T-helper 2 cell treated with Interferon-gamma antibody and Interleukin-4, amounts not matched to agents 5 μg/mL and 100 μg/mL, for 36 hours (primary cell): ENCODE measurements at regions not wholly inside any gene's neighbourhood (a gene's known extent, or its start where the extent isn't known, plus 50 kb on each side); places are given as distances from the start of the nearest gene placed in this dataset.
A peak's percentile ranks its signal among the peaks of the same experiment; 100 is the strongest.

Experiments
- DNase-seq: peaks from one replicate; pipeline ENCODE4 v3.0.0; 2021; ENCODE audit warnings: low spot score
- H3K27ac Mint-ChIP-seq: one replicate; pipeline ENCODE4 v1.8.0; 2021; ENCODE audit warnings: mild to moderate bottlenecking, mixed read lengths
- H3K27me3 Mint-ChIP-seq: one replicate; pipeline ENCODE4 v1.8.0; 2021; ENCODE audit warnings: low read depth, mixed read lengths
- H3K36me3 Mint-ChIP-seq: one replicate; pipeline ENCODE4 v1.8.0; 2021; ENCODE audit warnings: low read depth, mixed read lengths
- H3K4me1 Mint-ChIP-seq: one replicate; pipeline ENCODE4 v1.8.0; 2021; ENCODE audit warnings: low read depth, mixed read lengths
- H3K4me3 Mint-ChIP-seq: one replicate; pipeline ENCODE4 v1.8.0; 2022; ENCODE audit warnings: mild to moderate bottlenecking, moderate library complexity, mixed read lengths
- H3K9me3 Mint-ChIP-seq: one replicate; pipeline ENCODE4 v1.8.0; 2021; ENCODE audit warnings: mixed read lengths

- Mint-ChIP-seq H3K4me1 (peaks cover 32% of the 10 kb centered on the region), H3K4me3 (no peak overlapping the region), H3K27ac (no peak overlapping the region), H3K36me3 (no peaks in the 10 kb centered on the region), H3K9me3 (no peaks in the 10 kb centered on the region), H3K27me3 (peaks cover 97% of the 10 kb centered on the region)
- DNase-seq = no peak
Observed at GRCh38 chr15:89405494-89405893, 70.9 kb upstream of the POLG start.

DNA sequence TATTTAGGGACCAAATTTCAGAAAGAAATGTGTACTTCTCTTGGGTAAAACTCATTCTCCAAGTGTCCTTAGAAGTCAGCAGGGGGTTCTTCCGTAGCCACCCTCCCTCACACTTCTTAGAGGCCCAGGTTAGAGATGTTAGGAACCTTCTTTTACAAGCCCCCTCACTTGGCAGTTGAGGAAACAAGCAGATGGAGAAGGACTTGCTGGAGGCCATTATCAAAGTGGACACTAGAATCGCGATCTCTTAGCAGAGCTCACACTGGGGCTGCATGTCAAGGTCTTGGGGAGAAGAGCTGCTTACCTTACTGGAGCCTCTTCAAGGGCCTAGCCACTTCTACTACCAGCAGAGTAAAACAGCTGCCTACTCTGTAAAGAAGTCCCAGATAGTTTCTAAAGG is 69.4 kb upstream of the POLG start:
- Mint-ChIP-seq H3K36me3 (no peaks in the 10 kb centered on the region), H3K4me1 (peaks cover 28% of the 10 kb centered on the region), H3K9me3 (no peaks in the 10 kb centered on the region), H3K4me3 (no peak overlapping the region), H3K27ac (no peak overlapping the region), H3K27me3 (peaks cover 87% of the 10 kb centered on the region)
- DNase-seq = no peak

DNA sequence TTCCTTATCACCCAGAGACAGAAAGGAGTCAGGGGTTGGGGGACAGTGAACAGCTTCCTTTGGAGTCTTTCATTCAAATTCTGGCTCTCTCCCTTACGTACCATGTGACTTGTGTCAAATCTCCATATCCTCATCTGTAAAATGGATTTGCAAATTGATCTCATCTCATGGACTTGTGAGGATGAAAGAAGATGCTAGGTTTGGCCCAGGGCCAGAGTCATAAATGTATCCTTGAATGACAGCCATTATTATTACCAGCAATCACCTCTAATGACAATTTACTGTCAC is 67.8 kb upstream of the POLG start:
- no peak overlapping the region for H3K27ac Mint-ChIP-seq
- peaks cover 85% of the 10 kb centered on the region for H3K27me3 Mint-ChIP-seq
- peaks cover 22% of the 10 kb centered on the region for H3K4me1 Mint-ChIP-seq
- no peaks in the 10 kb centered on the region for H3K36me3 Mint-ChIP-seq
- no peaks in the 10 kb centered on the region for H3K9me3 Mint-ChIP-seq
- no peak overlapping the region for H3K4me3 Mint-ChIP-seq
- no peak for DNase-seq

GRCh38 chr15:89401631-89402517 is 67.2 kb upstream of the POLG start:
- no peak for DNase-seq
- Mint-ChIP-seq H3K9me3 (no peaks in the 10 kb centered on the region), H3K4me3 (peak overlapping the region; percentile 42), H3K27ac (no peak overlapping the region), H3K4me1 (peaks cover 21% of the 10 kb centered on the region), H3K27me3 (peaks cover 82% of the 10 kb centered on the region), H3K36me3 (no peaks in the 10 kb centered on the region)

DNA sequence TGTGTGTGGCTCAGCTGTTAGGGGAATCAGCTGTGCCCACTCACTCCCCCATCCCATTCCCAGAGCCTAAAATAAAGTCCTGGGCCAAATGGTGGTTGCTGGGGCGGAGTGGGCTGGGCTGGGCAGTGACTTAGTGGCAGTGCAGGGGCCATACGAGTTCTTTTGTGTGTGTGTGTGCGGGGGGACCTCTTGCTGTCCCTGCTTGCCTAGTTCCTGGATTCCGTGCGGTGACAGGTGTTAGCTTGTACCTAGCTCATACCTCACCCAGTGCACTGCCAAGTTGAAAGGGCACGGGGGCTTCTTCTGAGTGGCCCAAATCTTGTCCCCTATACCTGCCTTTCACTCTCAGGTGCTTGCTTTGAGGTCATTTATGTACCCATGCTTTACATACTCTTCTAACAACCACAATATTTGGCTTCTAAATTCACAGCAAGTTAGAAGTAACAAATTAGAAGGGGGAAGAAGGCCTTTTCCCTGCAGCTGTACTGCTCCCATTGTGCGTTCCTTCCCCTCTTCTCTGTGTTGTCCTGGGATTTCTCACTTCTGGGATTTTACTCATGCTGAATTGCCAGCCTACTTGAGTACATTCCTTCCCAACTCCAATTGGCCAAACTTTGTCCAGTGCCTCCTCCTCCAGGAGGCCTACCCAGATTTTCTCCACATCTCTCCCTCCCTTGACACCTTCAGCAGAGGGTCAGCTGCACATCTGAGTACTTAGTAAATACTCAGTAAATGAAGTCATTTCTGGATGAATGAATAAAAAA is 66.3 kb upstream of the POLG start:
- H3K9me3 Mint-ChIP-seq = no peaks in the 10 kb centered on the region
- peak overlapping the region; percentile 66 for H3K4me3 Mint-ChIP-seq

DNA sequence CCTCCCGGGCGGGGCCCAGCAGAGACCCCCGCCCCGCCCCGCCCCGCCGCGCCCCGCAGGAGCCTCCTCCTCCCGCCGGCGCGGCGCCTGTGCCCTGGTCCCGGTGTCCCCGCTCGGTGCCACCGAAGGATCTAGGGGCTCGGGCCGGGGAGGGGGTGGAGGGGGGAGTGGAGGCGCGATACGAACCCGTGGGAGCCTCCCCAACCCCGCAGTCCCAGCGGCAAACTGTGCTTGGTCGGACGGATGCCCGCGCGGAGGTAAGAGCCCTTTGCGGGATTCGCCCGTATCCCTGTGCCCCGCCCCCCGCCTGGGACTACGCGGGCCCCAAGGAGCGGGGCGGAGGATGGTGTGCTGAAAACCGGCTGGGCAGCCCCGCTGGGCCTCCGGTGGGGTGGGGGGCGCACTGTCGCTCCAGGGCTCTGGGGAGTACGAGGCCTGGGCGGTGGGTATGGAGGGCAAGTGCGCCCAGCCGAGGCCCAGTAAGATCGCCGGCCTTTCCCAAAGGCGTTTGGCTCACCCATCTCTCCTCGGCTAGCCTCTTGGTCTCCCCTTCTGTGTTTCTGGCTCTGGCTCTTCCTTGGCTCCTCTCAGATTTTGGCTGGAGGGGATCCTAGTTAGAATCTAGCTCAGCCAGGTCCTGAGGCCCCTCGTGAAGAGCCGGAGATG is 65.6 kb upstream of the POLG start:
- Mint-ChIP-seq H3K27ac (no peak overlapping the region), H3K4me1 (peaks cover 15% of the 10 kb centered on the region), H3K36me3 (no peaks in the 10 kb centered on the region), H3K4me3 (peak overlapping the region; percentile 75), H3K27me3 (peaks cover 80% of the 10 kb centered on the region), H3K9me3 (no peaks in the 10 kb centered on the region)
- DNase-seq = no peak

More for the DNA sequence above, 66.3 kb upstream of the POLG start:
- no peaks in the 10 kb centered on the region for H3K36me3 Mint-ChIP-seq
- DNase-seq = no peak
- H3K27ac Mint-ChIP-seq = no peak overlapping the region
- peaks cover 15% of the 10 kb centered on the region for H3K4me1 Mint-ChIP-seq
- H3K27me3 Mint-ChIP-seq = peaks cover 80% of the 10 kb centered on the region

DNA sequence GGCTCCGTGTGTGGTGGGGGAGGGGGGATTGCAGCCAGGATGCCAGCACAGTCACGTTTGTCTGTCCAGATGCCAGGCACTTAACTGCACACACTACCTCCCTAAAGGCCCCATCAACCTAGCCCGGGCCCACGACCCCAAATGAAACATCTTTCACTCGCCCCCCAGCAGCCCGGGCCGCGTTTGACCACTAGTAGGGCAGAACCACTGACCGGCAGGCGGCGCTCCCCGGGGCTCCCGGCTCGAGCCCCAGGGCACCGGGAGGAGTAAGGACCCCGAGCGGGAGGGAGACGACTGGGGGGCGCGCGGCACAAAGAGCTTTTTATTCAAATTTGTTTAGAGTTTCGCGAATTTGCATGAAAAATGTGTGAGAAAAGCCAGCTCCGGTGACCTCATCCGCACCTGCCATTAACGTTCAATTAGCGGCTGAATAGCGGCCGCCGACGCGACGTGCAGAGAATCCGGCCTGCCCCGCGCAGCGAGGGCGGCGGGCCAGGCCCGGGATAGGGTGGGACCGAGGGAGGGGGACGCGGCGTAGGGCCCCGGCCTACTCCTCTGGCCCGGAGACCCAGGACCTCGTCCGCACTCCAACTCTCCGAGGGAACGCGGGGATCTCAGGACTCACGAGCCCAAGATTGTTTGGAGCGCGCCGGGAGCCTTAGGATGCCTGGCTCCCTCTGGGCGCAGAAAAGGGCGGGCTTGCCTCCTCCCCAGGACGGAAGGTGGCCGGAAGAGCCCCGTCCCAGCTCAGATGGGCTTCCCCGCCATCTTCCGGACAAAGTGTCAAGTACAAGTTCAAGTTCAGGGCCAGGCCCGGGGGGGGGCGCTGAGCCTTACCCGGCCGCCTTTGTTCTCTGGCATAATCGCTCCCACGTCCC is 64.9 kb upstream of the POLG start:
- Mint-ChIP-seq H3K27ac (no peak overlapping the region), H3K4me3 (peak overlapping the region; percentile 75), H3K36me3 (no peaks in the 10 kb centered on the region), H3K4me1 (peaks cover 15% of the 10 kb centered on the region), H3K27me3 (peaks cover 77% of the 10 kb centered on the region), H3K9me3 (no peaks in the 10 kb centered on the region)
- no peak for DNase-seq

DNA sequence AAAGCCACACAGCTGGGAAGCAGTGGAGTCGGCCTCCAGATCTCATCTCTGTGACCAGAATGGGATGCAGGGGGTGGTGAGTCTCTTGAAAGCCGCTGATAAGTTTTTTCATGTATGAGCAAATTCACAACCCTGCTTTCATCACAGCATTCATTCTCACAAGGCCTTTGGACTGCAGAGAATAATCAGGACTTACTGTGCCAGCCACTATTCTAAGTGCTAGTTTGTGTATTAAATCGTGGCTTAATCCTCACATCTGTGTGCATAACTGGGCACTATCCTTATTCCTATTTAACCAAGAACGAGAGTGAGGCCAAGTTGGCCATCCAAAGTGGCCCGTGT is 64.2 kb upstream of the POLG start:
- no peak overlapping the region for H3K27ac Mint-ChIP-seq
- H3K4me1 Mint-ChIP-seq = peaks cover 15% of the 10 kb centered on the region
- H3K4me3 Mint-ChIP-seq = peak overlapping the region; percentile 75
- no peaks in the 10 kb centered on the region for H3K36me3 Mint-ChIP-seq
- H3K27me3 Mint-ChIP-seq = peaks cover 75% of the 10 kb centered on the region
- no peaks in the 10 kb centered on the region for H3K9me3 Mint-ChIP-seq
- no peak for DNase-seq

- Mint-ChIP-seq H3K4me1 (peaks cover 15% of the 10 kb centered on the region), H3K27ac (no peak overlapping the region), H3K36me3 (no peaks in the 10 kb centered on the region), H3K27me3 (peaks cover 73% of the 10 kb centered on the region), H3K9me3 (no peaks in the 10 kb centered on the region), H3K4me3 (no peak overlapping the region)
- no peak for DNase-seq
Observed at GRCh38 chr15:89397653-89398023, 63.0 kb upstream of the POLG start.

GRCh38 chr15:89396723-89397652 is 62.4 kb upstream of the POLG start:
- H3K27ac Mint-ChIP-seq = no peak overlapping the region
- DNase-seq = no peak
- H3K4me3 Mint-ChIP-seq = no peak overlapping the region
- H3K27me3 Mint-ChIP-seq = peaks cover 71% of the 10 kb centered on the region
- H3K9me3 Mint-ChIP-seq = no peaks in the 10 kb centered on the region
- peaks cover 11% of the 10 kb centered on the region for H3K4me1 Mint-ChIP-seq
- H3K36me3 Mint-ChIP-seq = no peaks in the 10 kb centered on the region

DNA sequence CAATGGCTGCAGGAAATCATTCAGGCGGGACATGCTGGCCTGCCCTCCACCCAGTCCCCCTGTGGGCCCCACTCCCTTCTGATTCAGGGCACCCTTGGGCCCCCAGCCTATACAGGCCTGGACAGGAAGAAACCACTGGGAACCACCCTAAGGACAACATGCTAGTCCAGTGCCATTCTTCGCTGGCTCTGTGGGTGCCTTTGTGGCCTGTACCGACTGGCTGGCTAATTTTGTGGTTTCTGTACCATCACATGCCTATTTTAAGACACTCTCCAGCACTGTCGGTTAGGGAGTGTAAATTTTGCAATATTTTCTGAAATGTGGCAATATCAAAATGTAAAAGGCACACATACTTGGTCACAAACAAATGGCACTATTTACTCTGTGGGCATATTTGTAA is 61.4 kb upstream of the POLG start:
- peaks cover 63% of the 10 kb centered on the region for H3K27me3 Mint-ChIP-seq
- no peak for DNase-seq
- H3K4me3 Mint-ChIP-seq = no peak overlapping the region
- no peaks in the 10 kb centered on the region for H3K9me3 Mint-ChIP-seq
- H3K36me3 Mint-ChIP-seq = no peaks in the 10 kb centered on the region
- peaks cover 3% of the 10 kb centered on the region for H3K4me1 Mint-ChIP-seq
- no peak overlapping the region for H3K27ac Mint-ChIP-seq

DNA sequence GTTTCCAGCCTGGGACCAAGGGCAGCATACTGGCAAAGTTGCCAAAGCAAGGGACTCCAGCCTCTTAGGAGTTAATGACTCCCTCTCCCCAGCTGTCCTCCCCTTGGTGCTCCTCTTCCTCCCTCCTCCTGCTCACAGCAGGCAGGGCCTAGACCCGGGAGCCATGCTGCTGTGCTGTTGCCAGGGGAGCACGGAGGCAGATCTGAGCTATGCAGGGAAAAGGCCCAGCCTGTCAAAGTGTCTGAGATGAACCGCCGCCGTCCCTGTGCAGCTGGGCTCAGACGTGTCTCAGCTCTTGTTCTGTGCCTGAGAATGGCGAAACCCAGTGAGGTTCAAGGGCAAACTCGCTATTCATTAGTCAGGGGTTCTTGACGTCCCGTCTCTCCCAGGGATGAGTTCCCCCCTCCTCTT is 60.8 kb upstream of the POLG start:
- H3K9me3 Mint-ChIP-seq = no peaks in the 10 kb centered on the region
- no peak for DNase-seq
- peaks cover 61% of the 10 kb centered on the region for H3K27me3 Mint-ChIP-seq
- H3K36me3 Mint-ChIP-seq = no peaks in the 10 kb centered on the region
- H3K4me3 Mint-ChIP-seq = no peak overlapping the region
- H3K4me1 Mint-ChIP-seq = peaks cover under 1% of the 10 kb centered on the region
- H3K27ac Mint-ChIP-seq = no peak overlapping the region

DNA sequence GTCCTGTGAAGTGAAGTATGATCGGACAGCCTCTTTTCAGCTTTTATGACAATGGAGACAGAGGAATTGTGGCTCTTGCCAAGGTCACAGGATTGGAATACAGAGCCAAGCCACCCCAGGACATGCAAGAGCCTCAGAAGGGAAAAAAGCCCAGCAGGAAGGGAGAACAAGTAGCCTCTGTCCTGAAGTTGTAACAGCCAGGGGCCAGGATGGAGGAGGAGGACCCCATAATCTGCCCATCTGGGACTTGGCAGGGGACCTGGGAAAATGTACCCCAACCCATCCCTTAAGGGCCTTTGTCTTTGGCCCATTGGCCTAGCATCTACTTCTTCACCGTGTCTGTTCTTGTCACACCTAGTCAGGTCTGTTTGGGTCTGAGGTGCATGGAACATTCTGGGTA is 60.4 kb upstream of the POLG start:
- Mint-ChIP-seq H3K36me3 (no peaks in the 10 kb centered on the region), H3K27ac (no peak overlapping the region), H3K27me3 (peaks cover 61% of the 10 kb centered on the region), H3K9me3 (no peaks in the 10 kb centered on the region), H3K4me3 (no peak overlapping the region), H3K4me1 (no peaks in the 10 kb centered on the region)
- DNase-seq = no peak
